ENCODE measurements at regions not wholly inside any gene's neighbourhood (a gene's known extent, or its start where the extent isn't known, plus 50 kb on each side); places are given as distances from the start of the nearest gene placed in this dataset.

- intact Hi-C loops (cut with micrococcal nuclease): no loop called here
Observed at GRCh38 chr5:6281818-6282217, 96.5 kb downstream of the MED10 start.

DNA sequence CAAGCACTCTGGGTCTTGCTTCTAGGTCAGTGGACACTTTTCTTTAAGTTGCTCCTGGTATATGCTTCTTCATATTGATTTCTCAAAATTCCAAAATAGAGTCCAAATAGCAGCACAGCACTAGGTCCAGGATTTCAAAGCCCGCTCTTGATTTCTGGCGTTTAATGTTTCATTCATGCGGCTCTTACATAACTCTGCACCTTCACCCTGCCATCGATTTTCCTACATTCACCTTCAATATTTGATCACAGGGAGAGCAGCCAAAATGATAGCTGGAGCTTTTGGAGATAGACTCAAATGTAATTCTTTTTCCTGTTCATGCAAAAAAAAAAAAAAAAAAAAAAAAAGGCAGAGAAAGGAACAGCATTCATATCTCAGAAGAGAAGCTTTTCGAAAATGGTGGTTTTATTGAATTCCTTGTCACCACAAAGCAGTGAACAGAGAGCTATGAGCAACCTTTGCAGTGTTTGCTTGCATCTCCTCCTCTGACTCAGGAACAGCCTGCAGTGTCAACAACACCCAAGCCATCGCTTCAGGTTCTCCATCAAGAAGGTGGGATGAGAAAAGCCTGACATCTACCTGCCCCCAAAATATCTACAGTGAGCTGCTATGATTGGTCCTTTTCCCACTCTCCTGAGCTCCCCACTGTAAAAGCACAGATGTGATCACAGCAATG, 97.8 kb downstream of the MED10 start:
- H3K79me2 ChIP-seq (ENCODE audit: low read length): no peaks in the 10 kb centered on the region
- H3K9me2 ChIP-seq (replicated peaks; ENCODE audit: low read length): 0 out of 2 replicates have a peak, but pooled peaks cover 4% of the 10 kb centered on the region
- no peak overlapping the region for H3K9ac ChIP-seq (ENCODE audit: low read length)
- peak overlapping the region; percentile 14; the same call in 1 of the 2 replicates for H3K4me2 ChIP-seq (ENCODE audit: low read length)
- ChIA-PET CTCF (no interaction called here), POLR2A (ENCODE audit: unreplicated experiment) (no interaction called here)
- BruUV-seq (replicated peaks): no TSS peak
- DNase-seq: peak; percentile 90
- intact Hi-C loops (cut with micrococcal nuclease): no loop called here
- TF ChIP-seq EZH2 (IDR thresholded peaks at IDR 0.05; ENCODE audit: low read length, unreplicated experiment) (no peak), CTCF (conservative IDR thresholded peaks at IDR 0.05; ENCODE audit: low read depth, low read length) (no peak), EZH2phosphoT487 (IDR thresholded peaks at IDR 0.05; ENCODE audit: borderline replicate concordance, low read length) (no peak)
- no peaks in the 10 kb centered on the region for H4K20me1 ChIP-seq (ENCODE audit: low read length)
- no peak for ATAC-seq
- H3K27ac ChIP-seq (ENCODE audit: low read length): no peak overlapping the region
- H3K36me3 ChIP-seq (ENCODE audit: low read depth, low read length): no peaks in the 10 kb centered on the region
- peak overlapping the region; percentile 9; the same call in 1 of the 2 replicates for H2AFZ ChIP-seq (ENCODE audit: low read length)
- H3K9me3 ChIP-seq (ENCODE audit: low read length): no peaks in the 10 kb centered on the region
- H3K27me3 ChIP-seq (ENCODE audit: low read length): no peaks in the 10 kb centered on the region
- peaks cover 18% of the 10 kb centered on the region for H3K4me1 ChIP-seq (ENCODE audit: insufficient read depth, low read length)
- H3K4me3 ChIP-seq (ENCODE audit: low read length): no peak overlapping the region
- no peaks in the 10 kb centered on the region for H3F3A ChIP-seq (ENCODE audit: low read length, unreplicated experiment)

More at GRCh38 chr5:6281818-6282217, 96.5 kb downstream of the MED10 start:
- ATAC-seq (no peak), DNase-seq (no peak)
- ChIA-PET POLR2A (ENCODE audit: unreplicated experiment) (interaction anchor here (0.7 kb wide), 1 partner anchor 172 kb away, joined by 3 read pairs; no protein-coding TSS in a partner anchor), CTCF (no interaction called here)
- Histone ChIP-seq H2AFZ (ENCODE audit: low read length) (no peak overlapping the region), H3K36me3 (ENCODE audit: low read depth, low read length) (no peaks in the 10 kb centered on the region), H3K9me3 (ENCODE audit: low read length) (no peaks in the 10 kb centered on the region), H3K9me2 (replicated peaks; ENCODE audit: low read length) (0 out of 2 replicates have a peak, but pooled peaks cover 4% of the 10 kb centered on the region), H3K4me2 (ENCODE audit: low read length) (no peak overlapping the region), H3K27ac (ENCODE audit: low read length) (no peak overlapping the region), H3K4me3 (ENCODE audit: low read length) (no peak overlapping the region), H3K4me1 (ENCODE audit: insufficient read depth, low read length) (peaks cover 18% of the 10 kb centered on the region), H3F3A (ENCODE audit: low read length, unreplicated experiment) (no peaks in the 10 kb centered on the region), H3K79me2 (ENCODE audit: low read length) (no peaks in the 10 kb centered on the region), H4K20me1 (ENCODE audit: low read length) (no peaks in the 10 kb centered on the region), H3K9ac (ENCODE audit: low read length) (no peak overlapping the region), H3K27me3 (ENCODE audit: low read length) (no peaks in the 10 kb centered on the region)
- no TSS peak for BruUV-seq (replicated peaks)
- TF ChIP-seq EZH2 (IDR thresholded peaks at IDR 0.05; ENCODE audit: low read length, unreplicated experiment): no peak
- no peak for TF ChIP-seq EZH2phosphoT487 (IDR thresholded peaks at IDR 0.05; ENCODE audit: borderline replicate concordance, low read length)
- no peak for TF ChIP-seq CTCF (conservative IDR thresholded peaks at IDR 0.05; ENCODE audit: low read depth, low read length)

DNA sequence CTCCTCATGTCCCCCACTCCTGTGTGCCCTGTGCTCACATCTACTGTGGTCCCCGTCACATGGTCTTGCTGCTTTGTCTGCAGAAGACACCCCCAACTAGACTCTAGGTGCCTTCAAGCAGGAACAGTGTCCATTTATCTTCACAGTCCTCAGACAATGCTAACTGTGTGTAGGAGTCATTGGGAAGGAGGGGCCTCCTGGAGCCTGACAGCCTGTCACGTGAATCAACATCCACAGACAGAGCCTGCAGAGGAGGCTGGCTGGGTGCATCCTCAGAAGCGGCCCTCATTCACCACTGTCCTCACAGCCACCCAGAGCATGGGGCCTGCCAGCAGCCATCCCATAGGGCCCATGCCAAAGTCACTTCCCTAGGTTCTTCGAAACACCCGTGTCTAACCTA, 98.7 kb downstream of the MED10 start:
- H3K27ac ChIP-seq (ENCODE audit: low read length): no peak overlapping the region
- H3K9me2 ChIP-seq (replicated peaks; ENCODE audit: low read length): 0 out of 2 replicates have a peak, but pooled peaks cover 4% of the 10 kb centered on the region
- no peak overlapping the region for H3K9ac ChIP-seq (ENCODE audit: low read length)
- DNase-seq: no peak
- no peak overlapping the region for H2AFZ ChIP-seq (ENCODE audit: low read length)
- no peak overlapping the region for H3K4me3 ChIP-seq (ENCODE audit: low read length)
- no peaks in the 10 kb centered on the region for H3K36me3 ChIP-seq (ENCODE audit: low read depth, low read length)
- peaks cover 18% of the 10 kb centered on the region for H3K4me1 ChIP-seq (ENCODE audit: insufficient read depth, low read length)
- TF ChIP-seq EZH2 (IDR thresholded peaks at IDR 0.05; ENCODE audit: low read length, unreplicated experiment): no peak
- TF ChIP-seq EZH2phosphoT487 (IDR thresholded peaks at IDR 0.05; ENCODE audit: borderline replicate concordance, low read length): no peak
- no peak for TF ChIP-seq CTCF (conservative IDR thresholded peaks at IDR 0.05; ENCODE audit: low read depth, low read length)
- BruUV-seq (replicated peaks): no TSS peak
- H3F3A ChIP-seq (ENCODE audit: low read length, unreplicated experiment): no peaks in the 10 kb centered on the region
- no peak overlapping the region for H3K4me2 ChIP-seq (ENCODE audit: low read length)
- H3K27me3 ChIP-seq (ENCODE audit: low read length): no peaks in the 10 kb centered on the region
- ChIA-PET POLR2A (ENCODE audit: unreplicated experiment) (no interaction called here), CTCF (no interaction called here)
- no peaks in the 10 kb centered on the region for H3K9me3 ChIP-seq (ENCODE audit: low read length)
- H3K79me2 ChIP-seq (ENCODE audit: low read length): no peaks in the 10 kb centered on the region
- no peaks in the 10 kb centered on the region for H4K20me1 ChIP-seq (ENCODE audit: low read length)
- intact Hi-C loops (cut with micrococcal nuclease): no loop called here
- ATAC-seq: no peak

Measured in PC-3 (cell line).